GM19043 (cell line): ENCODE measurements at regions not wholly inside any gene's neighbourhood (a gene's known extent, or its start where the extent isn't known, plus 50 kb on each side); places are given as distances from the start of the nearest gene placed in this dataset.

Experiments
- ATAC-seq: cut with Tn5 transposase; IDR thresholded peaks from one replicate; pipeline ENCODE4 v1.9.1; 2021; ENCODE audit warnings: low read depth; ENCODE audit not compliant: unreplicated experiment

- no peak for ATAC-seq
These were observed 50.7 kb upstream of the FOXB1 start for GRCh38 chr15:59953392-59953883.

GRCh38 chr15:59952960-59953359 lies 51.2 kb upstream of the FOXB1 start:
- ATAC-seq, result no peak

- no peak for ATAC-seq
These were observed 53.3 kb upstream of the FOXB1 start for GRCh38 chr15:59950603-59951388.

- no peak for ATAC-seq
These were observed 55.0 kb upstream of the FOXB1 start for GRCh38 chr15:59948924-59949613.

GRCh38 chr15:59946084-59946483 lies 58.0 kb upstream of the FOXB1 start:
- ATAC-seq, result no peak

GRCh38 chr15:59945036-59945435 lies 59.1 kb upstream of the FOXB1 start:
- no peak for ATAC-seq

- ATAC-seq, result no peak
These were observed 62.5 kb upstream of the FOXB1 start for GRCh38 chr15:59941612-59942011.

- no peak for ATAC-seq
These were observed 63.2 kb upstream of the FOXB1 start for GRCh38 chr15:59940928-59941327.

GRCh38 chr15:59940456-59940855 lies 63.7 kb upstream of the FOXB1 start:
- no peak for ATAC-seq

GRCh38 chr15:59936741-59937140 lies 67.4 kb upstream of the FOXB1 start:
- ATAC-seq, result no peak

- no peak for ATAC-seq
These were observed 70.5 kb upstream of the FOXB1 start for GRCh38 chr15:59933607-59934006.

- ATAC-seq, result no peak
These were observed 72.4 kb upstream of the FOXB1 start for GRCh38 chr15:59931646-59932261.

GRCh38 chr15:59924812-59925522 lies 79.1 kb upstream of the FOXB1 start:
- ATAC-seq, result no peak

- ATAC-seq, result no peak
These were observed 80.0 kb upstream of the FOXB1 start for GRCh38 chr15:59924096-59924495.

- no peak for ATAC-seq
These were observed 80.6 kb upstream of the FOXB1 start for GRCh38 chr15:59923508-59923907.

- ATAC-seq, result peak; percentile 60
These were observed 84.8 kb upstream of the FOXB1 start for GRCh38 chr15:59918994-59919951.

- peak; percentile 60 for ATAC-seq
These were observed 86.5 kb upstream of the FOXB1 start for GRCh38 chr15:59917504-59918157.

- ATAC-seq, result no peak
These were observed 98.1 kb upstream of the FOXB1 start for GRCh38 chr15:59906046-59906445.

- no peak for ATAC-seq
These were observed 98.9 kb upstream of the FOXB1 start for GRCh38 chr15:59905176-59905575.
